ENCODE measurements at regions not wholly inside any gene's neighbourhood (a gene's known extent, or its start where the extent isn't known, plus 50 kb on each side); places are given as distances from the start of the nearest gene placed in this dataset.
A peak's percentile ranks its signal among the peaks of the same experiment; 100 is the strongest.

GRCh38 chr20:24332956-24333355 lies 136.5 kb upstream of the SYNDIG1 start:
- DNase-seq, result no peak

GRCh38 chr20:24331939-24332338 lies 137.5 kb upstream of the SYNDIG1 start:
- no peak for DNase-seq

- DNase-seq, result peak; percentile 37
Measured at GRCh38 chr20:24328901-24329300, 140.5 kb upstream of the SYNDIG1 start.

GRCh38 chr20:24321973-24322372 lies 147.5 kb upstream of the SYNDIG1 start:
- no peak for DNase-seq

GRCh38 chr20:24318569-24319352 lies 150.7 kb upstream of the SYNDIG1 start:
- DNase-seq, result no peak

- no peak for DNase-seq
Measured at GRCh38 chr20:24317224-24317623, 152.2 kb upstream of the SYNDIG1 start.

GRCh38 chr20:24316731-24317130 lies 152.7 kb upstream of the SYNDIG1 start:
- DNase-seq, result no peak

- no peak for DNase-seq
Measured at GRCh38 chr20:24314053-24314452, 155.4 kb upstream of the SYNDIG1 start.

- peak; percentile 63 for DNase-seq
Measured at GRCh38 chr20:24309596-24309995, 159.8 kb upstream of the SYNDIG1 start.

- no peak for DNase-seq
Measured at GRCh38 chr20:24305371-24305770, 164.1 kb upstream of the SYNDIG1 start.

GRCh38 chr20:24304291-24304690 lies 165.1 kb upstream of the SYNDIG1 start:
- DNase-seq, result no peak

- DNase-seq, result peak; percentile 13
Measured at GRCh38 chr20:24303393-24304170, 165.8 kb upstream of the SYNDIG1 start.

GRCh38 chr20:24297993-24298392 lies 171.4 kb upstream of the SYNDIG1 start:
- DNase-seq, result no peak

GRCh38 chr20:24296477-24297261 lies 172.8 kb upstream of the SYNDIG1 start:
- peak; percentile 5 for DNase-seq

- DNase-seq, result no peak
Measured at GRCh38 chr20:24291014-24291413, 178.4 kb upstream of the SYNDIG1 start.

- DNase-seq, result peak; percentile 9
Measured at GRCh38 chr20:24289737-24290481, 179.5 kb upstream of the SYNDIG1 start.

GRCh38 chr20:24283186-24283585 lies 186.2 kb upstream of the SYNDIG1 start:
- DNase-seq, result no peak

- DNase-seq, result no peak
Measured at GRCh38 chr20:24277196-24277595, 192.2 kb upstream of the SYNDIG1 start.

- no peak for DNase-seq
Measured at GRCh38 chr20:24275946-24276705, 193.3 kb upstream of the SYNDIG1 start.

- DNase-seq, result no peak
Measured at GRCh38 chr20:24273251-24273650, 196.2 kb upstream of the SYNDIG1 start.

GRCh38 chr20:24261351-24261750 lies 208.1 kb upstream of the SYNDIG1 start:
- DNase-seq, result no peak

GRCh38 chr20:24257171-24257570 lies 212.3 kb upstream of the SYNDIG1 start:
- DNase-seq, result peak; percentile 63
